NCI-H1436 treated with DMSO at 0.1 percent for 48 hours (cell line): ENCODE measurements at regions not wholly inside any gene's neighbourhood (a gene's known extent, or its start where the extent isn't known, plus 50 kb on each side); places are given as distances from the start of the nearest gene placed in this dataset.

ENCODE experiments used
- DNase-seq: peaks from one replicate; lab custom pipeline; 2025; lab: John Stamatoyannopoulos, UW

GRCh38 chr7:67683628-67684027, 687.0 kb downstream of the TYW1 start:
- DNase-seq, result no peak

GRCh38 chr7:67690700-67691099, 694.1 kb downstream of the TYW1 start:
- DNase-seq, result no peak

- DNase-seq, result no peak
These were observed 695.8 kb downstream of the TYW1 start for GRCh38 chr7:67692425-67692824.

- DNase-seq, result no peak
These were observed 699.5 kb downstream of the TYW1 start for GRCh38 chr7:67696124-67696523.

- no peak for DNase-seq
These were observed 700.2 kb downstream of the TYW1 start for GRCh38 chr7:67696878-67697277.

GRCh38 chr7:67698354-67698753, 701.7 kb downstream of the TYW1 start:
- no peak for DNase-seq

- no peak for DNase-seq
These were observed 709.2 kb downstream of the TYW1 start for GRCh38 chr7:67705850-67706249.

- DNase-seq, result no peak
These were observed 715.1 kb downstream of the TYW1 start for GRCh38 chr7:67711706-67712105.

- no peak for DNase-seq
These were observed 716.9 kb downstream of the TYW1 start for GRCh38 chr7:67713451-67714056.

- no peak for DNase-seq
These were observed 720.1 kb downstream of the TYW1 start for GRCh38 chr7:67716729-67717128.

- DNase-seq, result no peak
These were observed 727.0 kb downstream of the TYW1 start for GRCh38 chr7:67723591-67723990.

GRCh38 chr7:67724435-67724834, 727.8 kb downstream of the TYW1 start:
- no peak for DNase-seq

GRCh38 chr7:67724955-67725354, 728.3 kb downstream of the TYW1 start:
- DNase-seq, result no peak

GRCh38 chr7:67725423-67725822, 728.8 kb downstream of the TYW1 start:
- DNase-seq, result no peak

- DNase-seq, result no peak
These were observed 733.1 kb downstream of the TYW1 start for GRCh38 chr7:67729771-67730170.

GRCh38 chr7:67731704-67732103, 735.1 kb downstream of the TYW1 start:
- DNase-seq, result no peak

- no peak for DNase-seq
These were observed 736.3 kb downstream of the TYW1 start for GRCh38 chr7:67732898-67733297.

- no peak for DNase-seq
These were observed 741.5 kb downstream of the TYW1 start for GRCh38 chr7:67738145-67738544.

GRCh38 chr7:67738958-67739357, 742.3 kb downstream of the TYW1 start:
- DNase-seq, result no peak

GRCh38 chr7:67743501-67743900, 746.9 kb downstream of the TYW1 start:
- DNase-seq, result no peak

GRCh38 chr7:67752227-67752626, 755.6 kb downstream of the TYW1 start:
- DNase-seq, result no peak

- no peak for DNase-seq
These were observed 757.3 kb downstream of the TYW1 start for GRCh38 chr7:67753891-67754290.

- no peak for DNase-seq
These were observed 758.0 kb downstream of the TYW1 start for GRCh38 chr7:67754651-67755050.

GRCh38 chr7:67758551-67758950, 761.9 kb downstream of the TYW1 start:
- DNase-seq, result no peak

- no peak for DNase-seq
These were observed 764.3 kb downstream of the TYW1 start for GRCh38 chr7:67760971-67761370.
